ENCODE measurements at regions not wholly inside any gene's neighbourhood (a gene's known extent, or its start where the extent isn't known, plus 50 kb on each side); places are given as distances from the start of the nearest gene placed in this dataset.
A peak's percentile ranks its signal among the peaks of the same experiment; 100 is the strongest.

- TF ChIP-seq SPI1 (IDR thresholded peaks at IDR 0.05; ENCODE audit: low read depth, low read length): no peak
- TF ChIP-seq TAF1 (IDR thresholded peaks at IDR 0.05; ENCODE audit: low read depth, low read length): no peak
- TF ChIP-seq POLR2A (IDR thresholded peaks at IDR 0.05; ENCODE audit: low read depth, low read length): no peak
- TF ChIP-seq PAX5 (IDR thresholded peaks at IDR 0.05; ENCODE audit: insufficient read depth, low read length, severe bottlenecking): no peak
- TF ChIP-seq POLR2AphosphoS5 (IDR thresholded peaks at IDR 0.05; ENCODE audit: low read depth, low read length): no peak
- no peak for TF ChIP-seq POU2F2 (IDR thresholded peaks at IDR 0.05; ENCODE audit: low read depth, low read length)
- no peak for FAIRE-seq
- no peak for DNase-seq (ENCODE audit: insufficient read length, low spot score)
Measured at GRCh38 chr14:65815127-65815526, 402.6 kb downstream of the FUT8 start.

GRCh38 chr14:65817011-65817410 is 404.5 kb downstream of the FUT8 start:
- TF ChIP-seq SPI1 (IDR thresholded peaks at IDR 0.05; ENCODE audit: low read depth, low read length) (no peak), POLR2AphosphoS5 (IDR thresholded peaks at IDR 0.05; ENCODE audit: low read depth, low read length) (no peak), POLR2A (IDR thresholded peaks at IDR 0.05; ENCODE audit: low read depth, low read length) (no peak), TAF1 (IDR thresholded peaks at IDR 0.05; ENCODE audit: low read depth, low read length) (no peak), POU2F2 (IDR thresholded peaks at IDR 0.05; ENCODE audit: low read depth, low read length) (no peak), PAX5 (IDR thresholded peaks at IDR 0.05; ENCODE audit: insufficient read depth, low read length, severe bottlenecking) (no peak)
- FAIRE-seq (no peak), DNase-seq (ENCODE audit: insufficient read length, low spot score) (no peak)

- DNase-seq (ENCODE audit: insufficient read length, low spot score): no peak
- TF ChIP-seq POLR2A (IDR thresholded peaks at IDR 0.05; ENCODE audit: low read depth, low read length): no peak
- no peak for TF ChIP-seq POLR2AphosphoS5 (IDR thresholded peaks at IDR 0.05; ENCODE audit: low read depth, low read length)
- no peak for TF ChIP-seq TAF1 (IDR thresholded peaks at IDR 0.05; ENCODE audit: low read depth, low read length)
- no peak for TF ChIP-seq POU2F2 (IDR thresholded peaks at IDR 0.05; ENCODE audit: low read depth, low read length)
- no peak for TF ChIP-seq PAX5 (IDR thresholded peaks at IDR 0.05; ENCODE audit: insufficient read depth, low read length, severe bottlenecking)
- no peak for TF ChIP-seq SPI1 (IDR thresholded peaks at IDR 0.05; ENCODE audit: low read depth, low read length)
- FAIRE-seq: no peak
Measured at GRCh38 chr14:65819569-65819968, 407.0 kb downstream of the FUT8 start.

- FAIRE-seq: no peak
- no peak for TF ChIP-seq POLR2A (IDR thresholded peaks at IDR 0.05; ENCODE audit: low read depth, low read length)
- no peak for TF ChIP-seq POU2F2 (IDR thresholded peaks at IDR 0.05; ENCODE audit: low read depth, low read length)
- TF ChIP-seq SPI1 (IDR thresholded peaks at IDR 0.05; ENCODE audit: low read depth, low read length): no peak
- TF ChIP-seq TAF1 (IDR thresholded peaks at IDR 0.05; ENCODE audit: low read depth, low read length): no peak
- TF ChIP-seq PAX5 (IDR thresholded peaks at IDR 0.05; ENCODE audit: insufficient read depth, low read length, severe bottlenecking): no peak
- no peak for TF ChIP-seq POLR2AphosphoS5 (IDR thresholded peaks at IDR 0.05; ENCODE audit: low read depth, low read length)
- no peak for DNase-seq (ENCODE audit: insufficient read length, low spot score)
Measured at GRCh38 chr14:65821224-65821753, 408.8 kb downstream of the FUT8 start.

GRCh38 chr14:65824285-65824977 is 411.9 kb downstream of the FUT8 start:
- TF ChIP-seq POLR2AphosphoS5 (IDR thresholded peaks at IDR 0.05; ENCODE audit: low read depth, low read length) (no peak), TAF1 (IDR thresholded peaks at IDR 0.05; ENCODE audit: low read depth, low read length) (no peak), PAX5 (IDR thresholded peaks at IDR 0.05; ENCODE audit: insufficient read depth, low read length, severe bottlenecking) (no peak), SPI1 (IDR thresholded peaks at IDR 0.05; ENCODE audit: low read depth, low read length) (no peak)
- FAIRE-seq (peak; percentile 95), DNase-seq (ENCODE audit: insufficient read length, low spot score) (peak; percentile 43)

GRCh38 chr14:65824978-65825299 is 412.4 kb downstream of the FUT8 start:
- TF ChIP-seq POU2F2 (IDR thresholded peaks at IDR 0.05; ENCODE audit: low read depth, low read length): no peak
- no peak for TF ChIP-seq PAX5 (IDR thresholded peaks at IDR 0.05; ENCODE audit: insufficient read depth, low read length, severe bottlenecking)
- no peak for TF ChIP-seq POLR2A (IDR thresholded peaks at IDR 0.05; ENCODE audit: low read depth, low read length)
- TF ChIP-seq POLR2AphosphoS5 (IDR thresholded peaks at IDR 0.05; ENCODE audit: low read depth, low read length): no peak
- no peak for TF ChIP-seq TAF1 (IDR thresholded peaks at IDR 0.05; ENCODE audit: low read depth, low read length)
- no peak for TF ChIP-seq SPI1 (IDR thresholded peaks at IDR 0.05; ENCODE audit: low read depth, low read length)
- DNase-seq (ENCODE audit: insufficient read length, low spot score): no peak
- FAIRE-seq: no peak

GRCh38 chr14:65826946-65827345 is 414.4 kb downstream of the FUT8 start:
- DNase-seq (ENCODE audit: insufficient read length, low spot score) (no peak), FAIRE-seq (no peak)
- no peak for TF ChIP-seq POU2F2 (IDR thresholded peaks at IDR 0.05; ENCODE audit: low read depth, low read length)
- no peak for TF ChIP-seq PAX5 (IDR thresholded peaks at IDR 0.05; ENCODE audit: insufficient read depth, low read length, severe bottlenecking)
- no peak for TF ChIP-seq POLR2AphosphoS5 (IDR thresholded peaks at IDR 0.05; ENCODE audit: low read depth, low read length)
- TF ChIP-seq TAF1 (IDR thresholded peaks at IDR 0.05; ENCODE audit: low read depth, low read length): no peak
- TF ChIP-seq SPI1 (IDR thresholded peaks at IDR 0.05; ENCODE audit: low read depth, low read length): no peak
- no peak for TF ChIP-seq POLR2A (IDR thresholded peaks at IDR 0.05; ENCODE audit: low read depth, low read length)

- TF ChIP-seq PAX5 (IDR thresholded peaks at IDR 0.05; ENCODE audit: insufficient read depth, low read length, severe bottlenecking): no peak
- TF ChIP-seq TAF1 (IDR thresholded peaks at IDR 0.05; ENCODE audit: low read depth, low read length): no peak
- no peak for TF ChIP-seq SPI1 (IDR thresholded peaks at IDR 0.05; ENCODE audit: low read depth, low read length)
- no peak for TF ChIP-seq POLR2A (IDR thresholded peaks at IDR 0.05; ENCODE audit: low read depth, low read length)
- TF ChIP-seq POLR2AphosphoS5 (IDR thresholded peaks at IDR 0.05; ENCODE audit: low read depth, low read length): no peak
- TF ChIP-seq POU2F2 (IDR thresholded peaks at IDR 0.05; ENCODE audit: low read depth, low read length): no peak
- DNase-seq (ENCODE audit: insufficient read length, low spot score) (no peak), FAIRE-seq (no peak)
Measured at GRCh38 chr14:65827520-65827919, 415.0 kb downstream of the FUT8 start.

GRCh38 chr14:65828396-65828795 is 415.9 kb downstream of the FUT8 start:
- TF ChIP-seq POLR2A (IDR thresholded peaks at IDR 0.05; ENCODE audit: low read depth, low read length) (no peak), TAF1 (IDR thresholded peaks at IDR 0.05; ENCODE audit: low read depth, low read length) (no peak), POU2F2 (IDR thresholded peaks at IDR 0.05; ENCODE audit: low read depth, low read length) (no peak), SPI1 (IDR thresholded peaks at IDR 0.05; ENCODE audit: low read depth, low read length) (no peak), POLR2AphosphoS5 (IDR thresholded peaks at IDR 0.05; ENCODE audit: low read depth, low read length) (no peak), PAX5 (IDR thresholded peaks at IDR 0.05; ENCODE audit: insufficient read depth, low read length, severe bottlenecking) (no peak)
- no peak for FAIRE-seq
- DNase-seq (ENCODE audit: insufficient read length, low spot score): no peak

Data from GM12891 (cell line).